Rectal smooth muscle tissue (tissue), 1 donor: ENCODE measurements at regions not wholly inside any gene's neighbourhood (a gene's known extent, or its start where the extent isn't known, plus 50 kb on each side); places are given as distances from the start of the nearest gene placed in this dataset.

Experiments
- H3K27ac ChIP-seq: one replicate; pipeline ENCODE4 v1.7.0; 2013; ENCODE audit warnings: low read depth, low read length, inconsistent platforms
- H3K27me3 ChIP-seq: one replicate; pipeline ENCODE4 v1.7.0; 2013; ENCODE audit warnings: low read length; ENCODE audit not compliant: control insufficient read depth, insufficient read depth
- H3K36me3 ChIP-seq: one replicate; pipeline ENCODE4 v1.7.0; 2013; ENCODE audit warnings: low read length; ENCODE audit not compliant: control insufficient read depth, insufficient read depth
- H3K4me1 ChIP-seq: one replicate; pipeline ENCODE4 v1.7.0; 2013; ENCODE audit warnings: low read length; ENCODE audit not compliant: control insufficient read depth, insufficient read depth
- H3K4me3 ChIP-seq: one replicate; pipeline ENCODE4 v1.7.0; 2013; ENCODE audit warnings: low read length
- H3K9ac ChIP-seq: one replicate; pipeline ENCODE4 v1.7.0; 2013; ENCODE audit warnings: low read length

DNA sequence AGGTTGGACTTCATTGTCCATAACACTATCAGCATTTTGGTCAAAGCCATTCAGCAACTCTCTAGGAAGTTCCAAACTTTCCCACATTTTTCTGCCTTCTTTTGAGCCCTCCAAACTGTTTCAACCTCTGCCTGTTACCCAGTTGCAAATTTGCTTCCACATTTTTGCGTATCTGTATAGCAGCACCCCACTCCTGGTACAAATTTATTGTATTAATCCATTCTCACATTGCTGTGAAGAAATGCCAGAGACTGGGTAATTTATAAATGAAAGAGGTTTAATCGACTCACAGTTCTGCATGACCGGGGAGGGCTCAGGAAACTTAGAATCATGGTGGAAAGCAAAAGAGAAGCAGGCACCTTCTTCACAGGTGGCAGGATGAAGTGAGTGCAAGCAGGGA lies 198.8 kb downstream of the MTERF1 start:
- no peak overlapping the region for H3K4me3 ChIP-seq
- H3K27me3 ChIP-seq = no peaks in the 10 kb centered on the region
- no peaks in the 10 kb centered on the region for H3K36me3 ChIP-seq
- no peak overlapping the region for H3K27ac ChIP-seq
- no peaks in the 10 kb centered on the region for H3K4me1 ChIP-seq
- H3K9ac ChIP-seq = no peak overlapping the region

DNA sequence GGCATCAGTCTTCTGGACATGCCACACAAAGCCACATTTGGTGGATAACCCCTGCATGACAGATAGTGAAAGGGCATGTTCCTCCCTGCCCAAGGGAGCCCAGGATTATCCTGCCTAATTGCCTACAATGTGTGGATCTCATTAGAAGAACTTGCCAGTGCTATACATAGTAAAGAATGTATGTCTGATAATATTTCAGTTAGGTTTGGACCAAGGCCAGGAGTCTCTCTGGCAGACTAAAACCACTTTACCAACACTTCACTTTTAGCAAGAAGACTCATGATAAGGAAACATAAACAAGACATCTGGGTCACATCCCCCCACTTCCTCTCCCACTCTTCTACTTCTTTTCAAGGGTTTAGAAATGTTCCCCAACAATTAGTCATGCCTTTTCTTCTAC lies 196.7 kb downstream of the MTERF1 start:
- H3K4me3 ChIP-seq = no peak overlapping the region
- no peaks in the 10 kb centered on the region for H3K27me3 ChIP-seq
- no peaks in the 10 kb centered on the region for H3K36me3 ChIP-seq
- no peak overlapping the region for H3K9ac ChIP-seq
- no peak overlapping the region for H3K27ac ChIP-seq
- no peaks in the 10 kb centered on the region for H3K4me1 ChIP-seq

- no peaks in the 10 kb centered on the region for H3K27me3 ChIP-seq
- H3K4me1 ChIP-seq = no peaks in the 10 kb centered on the region
- H3K4me3 ChIP-seq = no peak overlapping the region
- H3K27ac ChIP-seq = no peak overlapping the region
- no peaks in the 10 kb centered on the region for H3K36me3 ChIP-seq
- no peak overlapping the region for H3K9ac ChIP-seq
These were observed 195.0 kb downstream of the MTERF1 start for GRCh38 chr7:91685544-91685943.

- peaks cover 21% of the 10 kb centered on the region for H3K4me1 ChIP-seq
- no peak overlapping the region for H3K9ac ChIP-seq
- H3K27me3 ChIP-seq = no peaks in the 10 kb centered on the region
- no peak overlapping the region for H3K4me3 ChIP-seq
- no peaks in the 10 kb centered on the region for H3K36me3 ChIP-seq
- peak overlapping the region; percentile 17 for H3K27ac ChIP-seq
These were observed 189.9 kb downstream of the MTERF1 start for GRCh38 chr7:91690541-91691070.

- Histone ChIP-seq H3K4me3 (no peak overlapping the region), H3K27ac (no peak overlapping the region), H3K27me3 (no peaks in the 10 kb centered on the region), H3K4me1 (peaks cover 21% of the 10 kb centered on the region), H3K36me3 (no peaks in the 10 kb centered on the region), H3K9ac (no peak overlapping the region)
These were observed 188.6 kb downstream of the MTERF1 start for GRCh38 chr7:91691865-91692264.

- H3K27ac ChIP-seq = no peak overlapping the region
- H3K4me3 ChIP-seq = no peak overlapping the region
- no peak overlapping the region for H3K9ac ChIP-seq
- H3K36me3 ChIP-seq = no peaks in the 10 kb centered on the region
- H3K27me3 ChIP-seq = no peaks in the 10 kb centered on the region
- H3K4me1 ChIP-seq = peaks cover 21% of the 10 kb centered on the region
These were observed 187.7 kb downstream of the MTERF1 start for GRCh38 chr7:91692800-91693199.

DNA sequence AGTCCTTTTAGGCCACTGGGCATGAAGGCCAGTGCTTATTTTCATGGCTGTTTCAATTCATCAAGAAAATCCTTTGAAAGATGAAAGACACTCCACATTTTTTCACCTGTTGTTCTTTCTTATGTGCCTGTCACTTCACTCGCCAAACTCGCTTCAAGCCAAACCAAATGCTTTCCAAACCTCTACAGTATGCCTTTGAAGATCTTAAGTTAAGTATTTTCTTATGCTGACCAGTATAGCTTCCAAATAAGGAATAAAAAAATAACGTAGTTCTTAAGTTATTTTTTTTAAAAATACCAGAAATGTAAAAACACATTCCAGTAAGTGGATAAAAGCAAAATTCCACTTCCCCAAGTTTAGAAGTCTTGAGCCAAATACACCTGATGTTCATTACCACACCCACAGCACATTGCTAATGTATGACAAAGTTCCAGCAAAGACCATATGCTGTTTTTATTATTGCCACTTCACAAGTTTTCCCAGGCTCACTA lies 186.1 kb downstream of the MTERF1 start:
- Histone ChIP-seq H3K4me1 (peaks cover 21% of the 10 kb centered on the region), H3K9ac (no peak overlapping the region), H3K27ac (peak overlapping the region; percentile 62)

GRCh38 chr7:91710881-91711280 lies 169.6 kb downstream of the MTERF1 start:
- Histone ChIP-seq H3K9ac (no peak overlapping the region), H3K36me3 (no peaks in the 10 kb centered on the region), H3K27ac (no peak overlapping the region), H3K4me1 (no peaks in the 10 kb centered on the region), H3K4me3 (no peak overlapping the region), H3K27me3 (no peaks in the 10 kb centered on the region)

More for the DNA sequence above, 186.1 kb downstream of the MTERF1 start:
- H3K4me3 ChIP-seq = no peak overlapping the region
- no peaks in the 10 kb centered on the region for H3K36me3 ChIP-seq
- no peaks in the 10 kb centered on the region for H3K27me3 ChIP-seq

DNA sequence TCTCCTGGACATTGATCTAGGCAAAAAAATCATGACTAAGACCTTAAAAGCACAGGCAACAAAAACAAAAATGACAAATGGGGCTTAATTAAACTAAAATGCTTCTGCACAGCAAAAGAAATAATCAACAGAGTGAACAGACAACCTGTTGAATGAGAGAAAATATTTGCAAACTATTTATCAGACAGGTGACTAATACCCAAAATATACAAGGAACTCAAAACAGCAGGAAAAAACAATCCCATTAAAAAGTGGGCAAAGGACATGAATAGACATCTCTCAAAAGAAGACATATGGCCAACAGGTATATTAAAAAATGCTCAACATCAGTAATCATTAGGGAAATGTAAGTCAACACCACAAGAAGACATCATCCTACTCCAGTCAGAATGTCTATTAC lies 166.8 kb downstream of the MTERF1 start:
- Histone ChIP-seq H3K27ac (no peak overlapping the region), H3K27me3 (no peaks in the 10 kb centered on the region), H3K9ac (no peak overlapping the region), H3K4me1 (no peaks in the 10 kb centered on the region), H3K4me3 (no peak overlapping the region), H3K36me3 (no peaks in the 10 kb centered on the region)

- no peaks in the 10 kb centered on the region for H3K27me3 ChIP-seq
- H3K4me3 ChIP-seq = no peak overlapping the region
- no peak overlapping the region for H3K9ac ChIP-seq
- no peaks in the 10 kb centered on the region for H3K36me3 ChIP-seq
- H3K4me1 ChIP-seq = no peaks in the 10 kb centered on the region
- no peak overlapping the region for H3K27ac ChIP-seq
These were observed 162.6 kb downstream of the MTERF1 start for GRCh38 chr7:91717681-91718470.

GRCh38 chr7:91719008-91719407 lies 161.5 kb downstream of the MTERF1 start:
- no peak overlapping the region for H3K4me3 ChIP-seq
- no peaks in the 10 kb centered on the region for H3K4me1 ChIP-seq
- no peak overlapping the region for H3K9ac ChIP-seq
- no peaks in the 10 kb centered on the region for H3K27me3 ChIP-seq
- H3K27ac ChIP-seq = no peak overlapping the region
- H3K36me3 ChIP-seq = no peaks in the 10 kb centered on the region

DNA sequence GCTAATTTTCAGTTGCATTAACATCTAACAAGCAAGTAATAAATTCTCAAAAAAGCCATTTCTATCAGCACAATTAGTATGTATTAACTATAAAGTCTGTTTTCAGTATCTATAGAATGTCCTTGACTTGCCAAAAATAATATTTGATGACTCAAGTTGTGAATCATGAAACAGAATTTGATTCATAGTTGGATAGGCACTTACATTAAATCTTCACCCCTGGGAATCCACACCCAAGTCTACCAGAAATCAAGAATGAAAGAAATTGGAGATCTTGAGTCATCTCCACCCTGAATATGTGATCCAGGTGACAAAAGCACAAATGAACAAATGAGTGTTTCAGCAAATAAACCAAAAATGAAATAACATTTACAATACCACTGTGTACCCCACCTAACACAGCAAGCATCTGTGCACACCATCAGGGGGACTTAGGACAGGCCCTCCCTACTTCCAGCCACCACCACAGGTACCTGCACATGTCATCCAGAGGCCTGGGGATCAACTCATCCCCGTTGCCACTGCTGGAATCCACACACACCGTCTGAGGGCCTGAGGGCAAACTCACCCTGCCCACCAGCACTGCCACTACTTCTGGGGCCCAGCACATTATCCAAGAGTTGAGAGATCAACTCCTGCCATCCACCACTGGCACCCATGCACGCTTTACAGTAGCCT lies 160.1 kb downstream of the MTERF1 start:
- Histone ChIP-seq H3K36me3 (no peaks in the 10 kb centered on the region), H3K9ac (no peak overlapping the region), H3K27me3 (no peaks in the 10 kb centered on the region), H3K4me1 (no peaks in the 10 kb centered on the region), H3K27ac (no peak overlapping the region), H3K4me3 (no peak overlapping the region)
